Gastroesophageal sphincter (tissue), 4 donors: ENCODE measurements at regions not wholly inside any gene's neighbourhood (a gene's known extent, or its start where the extent isn't known, plus 50 kb on each side); places are given as distances from the start of the nearest gene placed in this dataset.

ENCODE experiments used
- ATAC-seq: fragments of 150-250 bp; one replicate; pipeline ENCODE4 v1.9.1; 2016; ENCODE audit warnings: mild to moderate bottlenecking, moderate library complexity
- H3K27ac ChIP-seq, 4 donors: fragments of 200-600 bp; sonication (generic) in 3 of 4; 1 replicate in 3 of 4; 2 replicates in 1 of 4; pipeline ENCODE4 v1.5.1; 2016 to 2019
- H3K27me3 ChIP-seq: fragments of 200-600 bp; sonication (generic); one replicate; pipeline ENCODE4 v1.5.1; 2019
- H3K36me3 ChIP-seq, 2 donors: fragments of 200-600 bp; sonication (generic); one replicate each; pipeline ENCODE4 v1.5.1; 2019; ENCODE audit warnings: control low read depth in 1 of 2
- H3K4me1 ChIP-seq, 3 donors: fragments of 200-600 bp; sonication (generic); 1 replicate in 2 of 3; 2 replicates in 1 of 3; pipeline ENCODE4 v1.5.1; 2016 to 2019; ENCODE audit warnings: control low read depth in 2 of 3
- H3K4me3 ChIP-seq, 2 donors: fragments of 200-600 bp; sonication (generic); one replicate each; pipeline ENCODE4 v1.5.1; 2019; ENCODE audit warnings: mild to moderate bottlenecking in 1 of 2, moderate library complexity in 1 of 2
- H3K9me3 ChIP-seq, 3 donors: fragments of 200-600 bp; sonication (generic); one replicate each; pipeline ENCODE4 v1.5.1; 2017 to 2019; ENCODE audit warnings: control low read depth in 2 of 3
- EP300 ChIP-seq: sonication (generic); formaldehyde crosslinking; IDR thresholded peaks from one replicate; pipeline ENCODE4 v1.6.1; 2017; ENCODE audit warnings: antibody characterized with exemption, mild to moderate bottlenecking
- POLR2A ChIP-seq, 2 donors: fragments of 450-650 bp; IDR thresholded peaks; one replicate each; pipeline ENCODE4 v1.6.1; 2017; ENCODE audit warnings: antibody characterized with exemption in 2 of 2, mild to moderate bottlenecking in 2 of 2, moderate library complexity in 1 of 2
- POLR2AphosphoS5 ChIP-seq: sonication (generic); formaldehyde crosslinking; IDR thresholded peaks from one replicate; pipeline ENCODE4 v1.6.1; 2017; ENCODE audit warnings: antibody characterized with exemption
- WGBS, 2 donors: methylation state at CpG; one replicate each; pipeline ENCODE4 v1.1.5; 2018; ENCODE audit warnings: low coverage in 1 of 2; 5-methylcytosine and 5-hydroxymethylcytosine counted together
- TF ChIP-seq, protein P1 (sequence below), 4 experiments: fragments of 200-600 bp in 2 of 4; fragments of 450-650 bp in 2 of 4; sonication (generic) in 1 of 4; IDR thresholded peaks; one replicate each; pipeline ENCODE4 v1.5.1; 2017 to 2019; ENCODE audit warnings: antibody characterized with exemption in 4 of 4, mild to moderate bottlenecking in 2 of 4, moderate library complexity in 2 of 4

DNA sequence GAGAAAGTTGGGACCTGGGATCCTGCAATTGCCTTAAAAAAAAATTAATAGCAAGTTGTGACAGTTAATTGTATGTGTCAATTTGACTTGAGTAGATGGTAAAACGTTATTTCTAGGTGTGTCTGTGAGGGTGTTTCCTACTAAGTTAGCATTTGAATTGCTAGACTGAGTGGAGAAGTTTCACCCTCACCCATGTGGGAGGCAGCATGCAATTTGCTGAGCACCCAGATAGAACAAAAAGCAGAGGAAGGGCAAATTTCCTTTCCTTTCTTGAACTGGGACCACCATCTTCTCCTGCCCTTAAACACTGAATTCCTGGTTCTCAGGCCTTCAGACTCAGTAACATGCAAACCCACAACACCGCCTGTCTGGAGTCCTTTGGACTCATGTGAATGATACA, 455.7 kb downstream of the GALR1 start:
- 53 to 66% methylated on average over 2 of the region's 2 CpGs for WGBS, 2 donors
- Histone ChIP-seq H3K4me3 (no peak overlapping the region), H3K9me3 (no peaks in the 10 kb centered on the region), H3K27ac (no peak overlapping the region), H3K4me1 (no peaks in the 10 kb centered on the region), H3K36me3 (no peaks in the 10 kb centered on the region), H3K27me3 (peaks cover 6% of the 10 kb centered on the region)
- no peak for ATAC-seq
- TF ChIP-seq EP300 (no peak), POLR2AphosphoS5 (no peak), POLR2A (IDR thresholded peaks at IDR 0.05) (no peak)

DNA sequence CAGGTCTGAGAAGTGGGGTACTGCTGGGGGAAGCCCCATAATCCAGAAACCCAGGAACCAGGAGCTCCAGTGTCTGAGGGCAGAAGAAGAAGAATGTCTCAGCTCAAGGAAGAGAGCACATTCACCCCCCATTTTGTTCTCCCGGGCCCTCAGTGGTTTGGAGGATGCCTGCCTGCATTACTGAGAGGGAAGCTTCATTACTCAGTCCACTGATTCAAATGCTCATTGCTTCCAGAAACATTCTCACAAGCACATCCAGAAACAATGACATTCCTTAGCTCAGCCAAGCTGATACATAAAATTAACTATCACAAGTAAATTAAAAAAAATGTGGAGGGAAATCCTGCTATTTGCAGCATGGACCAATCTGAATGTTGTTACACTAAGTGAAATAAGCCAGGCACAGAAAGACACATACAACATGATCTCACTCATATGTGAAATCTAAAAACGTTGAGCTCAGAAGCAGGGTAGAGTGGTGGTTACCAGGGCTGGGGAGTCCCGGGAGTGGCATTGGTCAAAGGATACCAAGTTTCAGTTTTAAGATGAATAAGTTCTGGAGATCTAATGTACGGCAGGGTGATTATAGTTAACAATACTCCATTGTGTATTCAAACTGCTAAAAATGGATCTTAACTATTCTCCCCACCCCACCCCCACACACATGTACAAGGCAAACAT, 459.3 kb downstream of the GALR1 start:
- TF ChIP-seq EP300, result no peak
- TF ChIP-seq, protein P1, sequence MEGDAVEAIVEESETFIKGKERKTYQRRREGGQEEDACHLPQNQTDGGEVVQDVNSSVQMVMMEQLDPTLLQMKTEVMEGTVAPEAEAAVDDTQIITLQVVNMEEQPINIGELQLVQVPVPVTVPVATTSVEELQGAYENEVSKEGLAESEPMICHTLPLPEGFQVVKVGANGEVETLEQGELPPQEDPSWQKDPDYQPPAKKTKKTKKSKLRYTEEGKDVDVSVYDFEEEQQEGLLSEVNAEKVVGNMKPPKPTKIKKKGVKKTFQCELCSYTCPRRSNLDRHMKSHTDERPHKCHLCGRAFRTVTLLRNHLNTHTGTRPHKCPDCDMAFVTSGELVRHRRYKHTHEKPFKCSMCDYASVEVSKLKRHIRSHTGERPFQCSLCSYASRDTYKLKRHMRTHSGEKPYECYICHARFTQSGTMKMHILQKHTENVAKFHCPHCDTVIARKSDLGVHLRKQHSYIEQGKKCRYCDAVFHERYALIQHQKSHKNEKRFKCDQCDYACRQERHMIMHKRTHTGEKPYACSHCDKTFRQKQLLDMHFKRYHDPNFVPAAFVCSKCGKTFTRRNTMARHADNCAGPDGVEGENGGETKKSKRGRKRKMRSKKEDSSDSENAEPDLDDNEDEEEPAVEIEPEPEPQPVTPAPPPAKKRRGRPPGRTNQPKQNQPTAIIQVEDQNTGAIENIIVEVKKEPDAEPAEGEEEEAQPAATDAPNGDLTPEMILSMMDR (IDR thresholded peaks at IDR 0.05), result no peak
- TF ChIP-seq POLR2A (IDR thresholded peaks at IDR 0.05), result no peak
- TF ChIP-seq POLR2AphosphoS5, result no peak
- H3K36me3 ChIP-seq, result no peaks in the 10 kb centered on the region
- H3K9me3 ChIP-seq, result no peaks in the 10 kb centered on the region
- H3K27ac ChIP-seq, result no peak overlapping the region
- no peaks in the 10 kb centered on the region for H3K4me1 ChIP-seq
- H3K4me3 ChIP-seq, result no peak overlapping the region
- WGBS, 2 donors, result 31 to 59% methylated on average over 2 to 4 of the region's 4 CpGs
- H3K27me3 ChIP-seq, result peaks cover 4% of the 10 kb centered on the region
- no peak for ATAC-seq

DNA sequence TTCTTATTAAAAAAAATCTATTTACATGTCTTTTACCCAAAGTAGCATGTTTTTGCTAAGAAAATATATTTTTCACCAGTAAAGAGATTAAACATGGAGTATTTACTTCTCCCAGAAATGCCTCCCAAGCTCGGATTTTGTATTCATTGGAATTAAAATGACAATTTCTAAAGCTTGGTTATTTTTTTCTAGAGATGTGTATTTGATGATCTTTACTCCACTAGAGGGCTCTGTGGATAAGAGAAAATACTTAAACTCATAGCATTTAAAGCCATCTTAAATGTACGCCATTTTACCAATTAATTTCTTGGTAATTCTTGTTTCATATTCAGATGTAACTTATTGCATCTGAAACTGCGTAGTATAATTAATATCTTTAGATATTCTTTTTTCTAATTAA, 461.4 kb downstream of the GALR1 start:
- TF ChIP-seq EP300, result no peak
- no peak for TF ChIP-seq POLR2A (IDR thresholded peaks at IDR 0.05)
- no peak for TF ChIP-seq POLR2AphosphoS5
- TF ChIP-seq, protein P1 (IDR thresholded peaks at IDR 0.05), result no peak
- no peaks in the 10 kb centered on the region for H3K36me3 ChIP-seq
- no peaks in the 10 kb centered on the region for H3K4me1 ChIP-seq
- H3K27me3 ChIP-seq, result peaks cover 4% of the 10 kb centered on the region
- no peak overlapping the region for H3K27ac ChIP-seq
- H3K4me3 ChIP-seq, result no peak overlapping the region
- no peak for ATAC-seq
- H3K9me3 ChIP-seq, result no peaks in the 10 kb centered on the region
- 35 to 45% methylated on average over 3 of the region's 3 CpGs for WGBS, 2 donors

DNA sequence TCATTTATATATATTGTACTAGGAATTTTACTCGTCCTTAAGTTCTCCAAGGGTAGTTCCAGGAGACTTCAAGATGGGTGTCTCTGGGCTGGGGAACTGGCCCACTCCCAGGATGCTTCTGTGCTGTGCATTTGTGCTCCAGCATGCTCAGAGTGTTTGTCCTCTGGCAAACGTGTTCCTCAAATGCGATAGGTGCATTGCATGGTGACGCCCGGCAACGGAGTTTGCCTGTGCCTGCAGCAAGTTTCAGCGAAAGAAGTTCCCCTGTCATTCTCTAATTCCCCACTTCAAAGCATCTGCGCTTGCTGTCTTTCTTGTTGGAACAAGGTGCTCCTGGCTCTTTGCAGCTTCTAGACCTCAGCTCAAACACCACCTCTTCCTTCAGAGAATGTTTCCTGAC, 465.1 kb downstream of the GALR1 start:
- H3K4me3 ChIP-seq, result no peak overlapping the region
- no peaks in the 10 kb centered on the region for H3K36me3 ChIP-seq
- no peaks in the 10 kb centered on the region for H3K4me1 ChIP-seq
- TF ChIP-seq POLR2AphosphoS5 (no peak), POLR2A (IDR thresholded peaks at IDR 0.05) (no peak)
- no peak overlapping the region for H3K27ac ChIP-seq
- WGBS, 2 donors, result 75 to 79% methylated on average over 8 of the region's 8 CpGs
- no peaks in the 10 kb centered on the region for H3K27me3 ChIP-seq
- ATAC-seq, result no peak
- H3K9me3 ChIP-seq, result no peaks in the 10 kb centered on the region

DNA sequence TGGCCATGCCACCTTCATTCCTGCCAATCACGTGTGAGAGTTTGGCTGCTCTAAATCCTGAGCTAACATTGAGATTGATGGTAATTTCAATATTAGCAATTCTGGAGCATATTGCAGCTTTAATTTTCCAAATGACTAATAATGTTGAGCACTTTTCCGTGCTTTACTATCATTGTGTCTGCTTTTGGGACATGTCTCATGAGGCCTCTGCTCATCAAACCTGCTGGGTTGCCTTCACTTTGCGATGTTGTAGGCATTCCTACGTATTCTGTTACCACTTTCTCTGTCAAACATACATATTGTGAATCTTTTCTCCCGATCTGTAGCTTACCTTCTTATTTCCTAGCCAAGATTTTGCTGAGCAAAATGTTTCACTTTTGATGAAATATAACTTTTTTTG, 466.6 kb downstream of the GALR1 start:
- Histone ChIP-seq H3K27me3 (no peaks in the 10 kb centered on the region), H3K9me3 (no peaks in the 10 kb centered on the region), H3K27ac (no peak overlapping the region), H3K4me3 (no peak overlapping the region), H3K4me1 (no peaks in the 10 kb centered on the region), H3K36me3 (no peaks in the 10 kb centered on the region)
- no peak for ATAC-seq
- TF ChIP-seq POLR2AphosphoS5 (no peak), POLR2A (IDR thresholded peaks at IDR 0.05) (no peak), EP300 (no peak)
- TF ChIP-seq, protein P1 (IDR thresholded peaks at IDR 0.05), result no peak
- 53 to 61% methylated on average over 4 of the region's 5 CpGs for WGBS, 2 donors

DNA sequence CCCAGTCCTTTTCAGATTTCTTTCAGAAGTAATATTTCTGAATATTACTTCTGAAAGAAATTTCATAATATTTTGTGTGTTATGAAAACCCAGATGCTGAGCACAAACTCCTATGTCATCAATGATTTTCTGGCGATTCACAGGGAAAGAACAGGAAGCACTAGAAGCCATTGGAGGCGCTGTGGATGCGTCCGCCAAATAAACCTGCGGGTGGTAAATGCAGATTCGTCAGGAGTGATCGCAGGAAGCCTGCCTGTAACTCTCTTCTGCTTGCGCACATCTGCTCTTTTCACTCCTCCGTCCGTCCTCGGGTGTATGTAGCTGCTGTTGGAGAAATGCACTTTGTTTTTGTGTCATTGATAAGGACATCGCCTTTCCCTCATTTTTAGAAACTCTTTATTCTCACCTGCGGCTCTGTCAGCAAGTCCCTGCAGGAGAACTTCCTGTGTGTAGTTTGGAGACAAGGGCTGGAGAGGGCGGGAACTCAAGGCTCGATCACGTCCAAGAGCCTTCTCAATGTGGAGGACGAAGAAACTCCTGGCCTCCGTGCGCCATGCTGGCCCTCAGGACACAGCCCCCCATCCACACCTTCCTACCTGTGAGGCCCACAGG, 483.8 kb downstream of the GALR1 start:
- Histone ChIP-seq H3K4me1 (no peaks in the 10 kb centered on the region), H3K9me3 (no peaks in the 10 kb centered on the region), H3K27ac (no peak overlapping the region), H3K4me3 (no peak overlapping the region), H3K36me3 (no peaks in the 10 kb centered on the region), H3K27me3 (peaks cover 12% of the 10 kb centered on the region)
- 76 to 92% methylated on average over 5 to 12 of the region's 19 CpGs for WGBS, 2 donors
- ATAC-seq, result no peak
- TF ChIP-seq, protein P1 (IDR thresholded peaks at IDR 0.05), result no peak
- TF ChIP-seq POLR2AphosphoS5 (no peak), POLR2A (IDR thresholded peaks at IDR 0.05) (no peak), EP300 (no peak)
